GM21619 (cell line): ENCODE measurements at regions not wholly inside any gene's neighbourhood (a gene's known extent, or its start where the extent isn't known, plus 50 kb on each side); places are given as distances from the start of the nearest gene placed in this dataset.

Experiments used
- ATAC-seq: cut with Tn5 transposase; IDR thresholded peaks from one replicate; pipeline ENCODE4 v1.9.1; 2021; ENCODE audit not compliant: unreplicated experiment

DNA sequence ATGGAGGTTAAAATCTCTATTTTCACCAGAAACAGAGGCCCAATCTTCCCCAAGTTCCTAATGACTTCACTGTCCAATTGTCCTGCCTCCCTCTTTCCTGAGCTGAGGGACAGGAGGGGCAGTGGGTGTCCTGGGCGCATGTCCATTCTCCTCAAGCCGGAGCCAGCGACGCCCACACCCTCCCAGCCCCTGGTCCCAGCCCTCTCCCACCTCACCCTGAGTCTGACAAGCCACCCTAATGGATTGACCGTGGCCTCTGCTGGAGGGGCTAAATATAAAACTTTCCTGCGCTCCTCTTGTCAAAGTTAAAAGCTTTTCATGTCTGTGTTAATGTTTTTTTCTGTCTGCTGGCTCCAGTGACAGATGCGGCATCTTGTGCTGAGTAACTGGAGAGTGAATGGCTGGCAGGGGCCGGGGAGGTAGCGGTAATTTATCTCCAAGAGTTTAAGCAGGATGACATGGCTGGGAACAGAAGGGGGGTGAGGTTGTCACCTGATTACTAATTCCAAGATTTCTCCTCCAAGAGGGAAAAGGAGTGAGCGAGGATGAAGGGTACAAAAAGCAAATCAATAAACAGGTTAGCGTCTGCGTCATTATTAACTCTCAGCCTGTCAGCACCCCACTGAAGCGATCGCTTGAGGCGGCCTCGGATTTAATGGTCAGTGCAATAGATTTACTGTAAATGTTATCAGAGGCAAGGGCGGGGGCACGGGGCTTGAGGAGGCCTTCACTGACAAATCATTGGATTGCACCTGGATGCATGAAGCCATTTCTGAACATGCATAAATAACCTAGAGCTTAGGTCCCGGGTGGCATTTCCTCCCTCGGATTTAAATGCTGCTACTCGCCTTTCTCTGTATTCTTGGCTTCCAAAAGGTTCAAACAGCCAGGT is 118.1 kb upstream of the MAFB start:
- no peak for ATAC-seq

GRCh38 chr20:40807821-40808170 is 118.8 kb upstream of the MAFB start:
- no peak for ATAC-seq

GRCh38 chr20:40808936-40809335 is 119.9 kb upstream of the MAFB start:
- ATAC-seq = no peak

- ATAC-seq = no peak
These were observed 120.3 kb upstream of the MAFB start for GRCh38 chr20:40809361-40809760.

GRCh38 chr20:40810332-40811000 is 121.4 kb upstream of the MAFB start:
- no peak for ATAC-seq

DNA sequence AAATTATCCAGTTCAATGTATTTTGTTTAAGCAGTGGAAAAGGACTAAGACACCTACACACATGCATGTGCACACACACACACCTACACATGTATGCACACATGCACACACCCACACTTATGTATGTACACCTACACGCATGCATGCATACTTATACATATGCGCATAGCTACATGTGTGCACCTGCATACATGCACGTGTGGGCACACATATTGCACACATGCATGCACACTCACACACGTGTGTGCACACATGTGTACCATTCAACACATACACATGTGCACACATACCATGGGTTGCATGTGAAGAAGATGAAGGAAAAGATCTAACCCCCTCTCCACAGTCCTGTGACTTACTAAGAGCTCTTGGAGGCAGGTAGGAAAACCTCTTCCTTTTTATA is 122.0 kb upstream of the MAFB start:
- no peak for ATAC-seq

GRCh38 chr20:40811660-40812414 is 122.8 kb upstream of the MAFB start:
- no peak for ATAC-seq

DNA sequence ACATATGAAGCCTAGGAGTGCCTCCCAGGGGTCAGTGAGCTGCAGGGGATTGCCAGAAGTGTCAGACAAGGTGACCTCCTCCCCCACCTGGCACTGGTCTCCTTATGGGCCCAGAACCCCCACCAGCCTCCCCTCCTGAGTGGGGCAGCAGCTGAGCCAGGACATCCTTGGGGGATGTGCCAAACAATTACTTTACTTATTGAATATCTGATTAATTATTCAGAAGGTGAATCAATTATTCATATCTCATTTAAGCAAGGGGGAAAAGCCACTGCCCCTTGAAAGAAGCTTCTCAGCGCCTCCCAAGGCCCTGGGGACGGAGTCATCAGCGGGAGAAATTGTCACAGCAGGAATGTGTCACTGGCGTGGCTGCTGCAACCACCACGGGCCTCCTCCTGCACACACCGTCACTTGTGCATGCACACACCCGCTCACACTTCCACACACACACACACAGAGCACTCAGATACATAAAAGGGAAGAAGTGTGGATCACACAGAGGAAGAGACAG is 123.4 kb upstream of the MAFB start:
- no peak for ATAC-seq

- no peak for ATAC-seq
These were observed 124.0 kb upstream of the MAFB start for GRCh38 chr20:40813029-40813431.

DNA sequence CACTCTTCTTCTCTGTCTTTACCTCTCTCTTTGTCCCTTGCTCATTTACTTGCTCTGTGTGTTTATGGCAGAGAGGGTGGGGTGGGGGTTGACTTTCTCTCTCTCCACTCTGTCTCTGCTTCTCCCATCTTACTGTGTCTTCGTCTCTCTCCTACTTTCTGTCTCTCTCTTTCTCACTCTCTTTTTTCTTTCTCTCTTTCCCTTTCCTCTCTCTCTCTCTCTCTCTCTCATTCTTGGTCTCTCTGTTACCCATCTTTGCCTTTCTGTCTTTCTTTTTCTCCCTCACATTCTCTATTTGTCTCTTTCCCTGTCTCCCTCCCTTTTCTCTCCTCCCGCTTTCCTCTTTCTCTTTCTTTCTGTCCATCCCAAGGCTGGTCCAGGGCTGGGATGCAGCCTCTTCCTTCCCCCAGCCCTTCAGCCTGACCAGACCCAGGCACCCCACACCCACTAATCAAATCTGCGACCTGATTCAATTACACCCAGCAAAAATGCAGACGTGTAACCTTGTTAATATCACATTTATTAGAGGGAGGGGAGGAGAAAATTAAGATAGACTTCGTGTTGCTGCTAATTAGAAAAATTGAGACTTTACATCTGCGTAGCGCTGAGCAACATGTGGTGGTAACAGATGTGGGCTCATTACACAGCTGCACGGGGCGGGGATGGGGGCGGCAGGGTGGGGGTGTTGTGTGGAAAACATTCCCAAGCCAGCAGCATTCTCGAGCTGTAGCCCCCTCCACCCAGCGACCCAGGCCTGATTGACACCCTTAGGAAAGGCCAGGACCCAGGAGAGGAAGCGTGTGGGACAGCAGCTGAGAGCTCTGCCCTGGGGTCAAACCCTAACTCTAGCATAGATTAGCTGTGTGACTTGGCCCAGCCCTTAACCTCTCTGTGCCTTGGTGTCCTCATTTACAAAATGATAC is 124.9 kb upstream of the MAFB start:
- ATAC-seq = no peak

- ATAC-seq = no peak
These were observed 125.6 kb upstream of the MAFB start for GRCh38 chr20:40814631-40814960.

GRCh38 chr20:40815156-40816038 is 126.4 kb upstream of the MAFB start:
- no peak for ATAC-seq

GRCh38 chr20:40816039-40816352 is 127.0 kb upstream of the MAFB start:
- no peak for ATAC-seq

DNA sequence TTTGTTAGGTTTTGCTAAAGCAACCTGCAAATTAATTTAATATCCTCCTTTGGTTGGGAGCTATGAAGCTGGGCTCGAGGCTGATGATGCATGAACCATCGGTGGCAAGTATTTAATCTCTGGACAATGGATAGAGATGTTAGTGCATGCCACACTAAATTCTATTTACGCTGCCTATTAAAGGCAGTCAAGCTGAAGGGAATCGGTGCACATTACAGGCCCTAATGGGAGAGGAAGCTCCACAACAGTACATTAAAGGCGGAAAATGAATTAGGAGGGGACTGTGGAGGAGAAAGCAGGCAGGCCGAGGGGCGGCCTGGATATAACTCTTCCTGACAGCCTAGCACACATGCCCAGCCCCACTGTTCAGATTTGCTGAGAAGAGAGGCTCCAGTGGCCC is 132.4 kb upstream of the MAFB start:
- ATAC-seq = no peak

DNA sequence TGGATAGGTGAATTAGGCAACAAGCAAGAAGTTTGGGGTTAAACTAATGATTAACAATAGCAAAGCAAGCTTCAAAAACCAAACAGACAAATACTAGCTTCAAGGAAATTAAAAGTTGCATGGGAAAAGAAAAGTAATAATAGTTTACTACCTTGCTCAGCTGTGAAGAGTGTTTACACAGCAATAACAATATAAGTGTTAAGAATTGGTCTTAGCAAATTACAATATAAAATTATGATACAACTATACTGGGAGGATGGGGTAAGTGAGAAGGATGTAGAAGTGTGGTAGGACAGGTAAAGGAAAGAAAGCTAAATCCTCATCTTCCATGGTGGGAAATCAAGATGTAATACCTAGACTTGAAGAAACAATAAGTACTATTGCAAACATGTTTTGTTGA is 137.7 kb upstream of the MAFB start:
- no peak for ATAC-seq

- no peak for ATAC-seq
These were observed 146.3 kb upstream of the MAFB start for GRCh38 chr20:40835321-40835720.

DNA sequence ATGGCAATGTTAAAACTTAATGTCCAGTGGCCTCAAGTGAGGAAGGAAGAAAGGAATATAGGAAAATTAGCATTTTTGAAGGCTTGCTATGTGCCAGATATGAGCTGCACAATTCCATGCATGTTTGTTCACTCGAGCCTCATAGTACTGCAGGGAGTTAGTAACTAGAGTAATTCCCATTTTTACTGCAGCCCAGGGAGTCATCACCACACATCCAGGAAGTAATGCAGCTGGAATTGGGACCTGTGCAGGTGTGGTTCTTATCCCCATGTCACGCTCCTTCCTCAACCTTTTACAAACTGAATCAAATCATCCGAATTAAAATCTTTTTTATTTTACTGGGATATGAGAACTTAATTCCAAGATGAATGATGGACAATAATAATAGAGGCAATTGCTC is 149.5 kb upstream of the MAFB start:
- ATAC-seq = no peak

GRCh38 chr20:40843251-40843650 is 154.2 kb upstream of the MAFB start:
- ATAC-seq = no peak

DNA sequence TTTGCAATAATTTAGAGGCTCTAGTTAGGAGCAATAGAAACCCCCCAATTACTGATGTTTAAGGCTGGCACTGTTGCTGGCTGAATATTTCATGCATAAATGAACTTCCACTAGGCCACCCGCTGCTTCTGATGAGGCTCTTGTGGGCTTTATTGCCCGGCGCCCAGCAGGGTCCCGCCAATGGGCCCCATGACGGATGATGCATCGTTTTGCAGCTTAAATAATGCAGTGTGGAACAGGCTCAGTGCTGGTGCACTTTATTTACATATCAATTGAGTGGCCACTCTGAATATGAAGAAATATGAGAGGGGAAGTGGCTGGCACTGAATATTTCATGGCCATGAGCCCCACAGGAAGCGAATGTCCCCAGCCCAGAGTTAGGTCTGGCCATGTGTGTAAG is 155.3 kb upstream of the MAFB start:
- ATAC-seq = no peak

DNA sequence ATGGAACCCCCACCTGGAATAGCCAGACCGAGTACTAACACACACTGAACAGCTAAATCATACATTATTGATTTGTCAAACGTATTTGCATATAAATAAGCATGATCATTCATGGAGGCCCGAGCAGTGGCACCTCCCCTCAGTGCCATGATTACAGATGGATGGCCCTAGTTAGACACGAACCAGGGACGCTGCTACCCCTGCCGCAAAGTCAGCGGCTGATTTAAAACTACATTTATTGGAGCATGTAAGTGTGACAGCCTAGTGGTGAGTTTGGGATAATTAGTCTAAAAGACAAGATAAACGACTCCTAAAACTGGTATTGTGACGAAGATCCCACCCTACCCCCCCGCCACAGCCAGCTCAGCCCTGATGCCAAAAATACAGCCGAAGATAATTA is 159.1 kb upstream of the MAFB start:
- ATAC-seq = no peak
